WTC11 (cell line): ENCODE measurements at regions not wholly inside any gene's neighbourhood (a gene's known extent, or its start where the extent isn't known, plus 50 kb on each side); places are given as distances from the start of the nearest gene placed in this dataset.

Source experiments
- ATAC-seq: fragments of 200-7000 bp; cut with Tn5 transposase; 2 replicates; pipeline ENCODE4 v1.10.0; 2021; ENCODE audit warnings: mild to moderate bottlenecking, moderate library complexity
- CTCF ChIA-PET: fragments of 300-600 bp; sonication (Branson Sonifier 250); formaldehyde crosslinking; loops from one replicate; lab custom pipeline; 2021; ENCODE audit warnings: antibody characterized with exemption; lab: Charles Lee
- POLR2A ChIA-PET: fragments of 350-600 bp; sonication (Branson Sonifier 250); formaldehyde crosslinking; loops from one replicate; lab custom pipeline; 2021; ENCODE audit warnings: antibody characterized with exemption; lab: Charles Lee
- DNase-seq: peaks from one replicate; pipeline ENCODE4 v3.0.0; 2021; ENCODE audit warnings: low spot score
- H3K27ac Mint-ChIP-seq: 2 replicates; pipeline ENCODE4 v1.8.0; 2021; ENCODE audit warnings: mixed read lengths
- H3K27me3 Mint-ChIP-seq: 2 replicates; pipeline ENCODE4 v1.8.0; 2021; ENCODE audit warnings: low read depth, mild to moderate bottlenecking, moderate library complexity, mixed read lengths
- H3K36me3 Mint-ChIP-seq: 2 replicates; pipeline ENCODE4 v1.8.0; 2021; ENCODE audit warnings: mixed read lengths
- H3K4me1 Mint-ChIP-seq: 2 replicates; pipeline ENCODE4 v1.8.0; 2022; ENCODE audit warnings: mixed read lengths
- H3K4me3 Mint-ChIP-seq: 2 replicates; pipeline ENCODE4 v1.8.0; 2021; ENCODE audit warnings: mild to moderate bottlenecking, moderate library complexity, mixed read lengths
- H3K9me3 Mint-ChIP-seq: 2 replicates; pipeline ENCODE4 v1.8.0; 2021; ENCODE audit warnings: mixed read lengths
- ARID4B ChIP-seq: sonication (generic); formaldehyde crosslinking; IDR thresholded peaks from 2 replicates; pipeline ENCODE4 v1.8.0; 2023; ENCODE audit warnings: missing genetic modification reagents, mild to moderate bottlenecking, borderline replicate concordance
- ATF2 ChIP-seq: sonication (generic); formaldehyde crosslinking; IDR thresholded peaks from 2 replicates; pipeline ENCODE4 v1.8.1; 2022; ENCODE audit warnings: low read depth, missing genetic modification reagents, borderline replicate concordance
- ATF6 ChIP-seq: sonication (generic); formaldehyde crosslinking; IDR thresholded peaks from 2 replicates; pipeline ENCODE4 v1.8.1; 2023; ENCODE audit warnings: mild to moderate bottlenecking, missing genetic modification reagents
- CREM ChIP-seq: sonication (generic); formaldehyde crosslinking; IDR thresholded peaks from 2 replicates; pipeline ENCODE4 v1.8.1; 2022; ENCODE audit warnings: mild to moderate bottlenecking, missing genetic modification reagents, moderate library complexity
- E2F1 ChIP-seq: sonication (generic); formaldehyde crosslinking; IDR thresholded peaks from 2 replicates; pipeline ENCODE4 v1.8.0; 2022; ENCODE audit warnings: mild to moderate bottlenecking, missing genetic modification reagents
- E2F5 ChIP-seq: sonication (generic); formaldehyde crosslinking; IDR thresholded peaks from 2 replicates; pipeline ENCODE4 v1.8.1; 2022; ENCODE audit warnings: mild to moderate bottlenecking, moderate library complexity, missing genetic modification reagents
- ELF4 ChIP-seq: sonication (generic); formaldehyde crosslinking; IDR thresholded peaks from 2 replicates; pipeline ENCODE4 v1.8.1; 2022; ENCODE audit warnings: low read depth, mild to moderate bottlenecking, moderate library complexity, missing genetic modification reagents
- ESRRA ChIP-seq: sonication (generic); formaldehyde crosslinking; IDR thresholded peaks from 2 replicates; pipeline ENCODE4 v1.8.1; 2022; ENCODE audit warnings: mild to moderate bottlenecking, missing genetic modification reagents, borderline replicate concordance
- FOXJ3 ChIP-seq: sonication (generic); formaldehyde crosslinking; IDR thresholded peaks from 2 replicates; pipeline ENCODE4 v1.9.0; 2021; ENCODE audit warnings: missing genetic modification reagents, mild to moderate bottlenecking, borderline replicate concordance
- HMGA2 ChIP-seq: fragments of 250-450 bp; sonication (Bioruptor Pico); IDR thresholded peaks from 2 replicates; pipeline ENCODE4 v1.4.0; 2021; ENCODE audit warnings: mild to moderate bottlenecking, moderate library complexity
- IRF1 ChIP-seq: sonication (generic); formaldehyde crosslinking; IDR thresholded peaks from 2 replicates; pipeline ENCODE4 v1.8.0; 2023; ENCODE audit warnings: missing genetic modification reagents
- MAX ChIP-seq: sonication (generic); formaldehyde crosslinking; IDR thresholded peaks from 2 replicates; pipeline ENCODE4 v1.8.0; 2022; ENCODE audit warnings: mild to moderate bottlenecking, missing genetic modification reagents
- MYBL2 ChIP-seq: sonication (generic); formaldehyde crosslinking; IDR thresholded peaks from 2 replicates; pipeline ENCODE4 v1.8.1; 2023; ENCODE audit warnings: mild to moderate bottlenecking, moderate library complexity, missing genetic modification reagents
- NFE2L1 ChIP-seq: sonication (generic); formaldehyde crosslinking; IDR thresholded peaks from 2 replicates; pipeline ENCODE4 v1.8.1; 2023; ENCODE audit warnings: missing genetic modification reagents
- NR1H2 ChIP-seq: sonication (generic); formaldehyde crosslinking; IDR thresholded peaks from 2 replicates; pipeline ENCODE4 v1.9.0; 2021; ENCODE audit warnings: mild to moderate bottlenecking, moderate library complexity, missing genetic modification reagents
- NR2C2 ChIP-seq: sonication (generic); formaldehyde crosslinking; IDR thresholded peaks from 2 replicates; pipeline ENCODE4 v1.8.0; 2022; ENCODE audit warnings: mild to moderate bottlenecking, missing genetic modification reagents
- OVOL2 ChIP-seq: fragments of 250-450 bp; sonication (Bioruptor Pico); IDR thresholded peaks from 2 replicates; pipeline ENCODE4 v1.9.0; 2021; ENCODE audit warnings: mild to moderate bottlenecking, borderline replicate concordance
- STAT6 ChIP-seq: sonication (generic); formaldehyde crosslinking; conservative IDR thresholded peaks from 2 replicates; pipeline ENCODE4 v1.8.1; 2023; ENCODE audit warnings: mild to moderate bottlenecking, low read depth, missing genetic modification reagents, moderate library complexity
- USF1 ChIP-seq: sonication (generic); formaldehyde crosslinking; IDR thresholded peaks from 2 replicates; pipeline ENCODE4 v1.8.0; 2022; ENCODE audit warnings: mild to moderate bottlenecking, missing genetic modification reagents
- ZBTB21 ChIP-seq: sonication (generic); formaldehyde crosslinking; IDR thresholded peaks from 2 replicates; pipeline ENCODE4 v1.8.1; 2023; ENCODE audit warnings: mild to moderate bottlenecking, missing genetic modification reagents, borderline replicate concordance

- H3K27ac Mint-ChIP-seq: no peak overlapping the region
- peaks cover 3% of the 10 kb centered on the region; the same call in 1 of the 2 replicates for H3K27me3 Mint-ChIP-seq
- ChIA-PET CTCF (no interaction called here), POLR2A (no interaction called here)
- H3K9me3 Mint-ChIP-seq: peaks cover 4% of the 10 kb centered on the region
- no peaks in the 10 kb centered on the region for H3K4me1 Mint-ChIP-seq
- DNase-seq (no peak), ATAC-seq (no peak)
- no peak for TF ChIP-seq OVOL2
- no peak for TF ChIP-seq ZBTB21
- no peak for TF ChIP-seq MYBL2 (CRISPR knock-in tag)
- no peak for TF ChIP-seq E2F5 (CRISPR knock-in tag)
- TF ChIP-seq FOXJ3: no peak
- TF ChIP-seq NR2C2 (CRISPR knock-in tag): no peak
- no peak for TF ChIP-seq CREM (CRISPR knock-in tag)
- no peak for TF ChIP-seq ATF2 (CRISPR knock-in tag)
- TF ChIP-seq ATF6 (CRISPR knock-in tag): no peak
- no peak for TF ChIP-seq MAX (CRISPR knock-in tag)
- TF ChIP-seq USF1: no peak
- TF ChIP-seq E2F1 (CRISPR knock-in tag): no peak
- no peak for TF ChIP-seq ARID4B
- TF ChIP-seq ESRRA (CRISPR knock-in tag): no peak
- TF ChIP-seq ELF4 (CRISPR knock-in tag): no peak
- TF ChIP-seq IRF1 (CRISPR knock-in tag): no peak
- TF ChIP-seq NR1H2: no peak
- no peak for TF ChIP-seq STAT6 (CRISPR knock-in tag)
- TF ChIP-seq HMGA2 (CRISPR knock-in tag): no peak
- no peak for TF ChIP-seq NFE2L1 (CRISPR knock-in tag)
- no peak overlapping the region for H3K4me3 Mint-ChIP-seq
- no peaks in the 10 kb centered on the region for H3K36me3 Mint-ChIP-seq
These were observed 116.4 kb upstream of the NFE2L3 start for GRCh38 chr7:26035552-26035951.
